ENCODE measurements at regions not wholly inside any gene's neighbourhood (a gene's known extent, or its start where the extent isn't known, plus 50 kb on each side); places are given as distances from the start of the nearest gene placed in this dataset.
"Not testable (repeated sequence)": the region's sequence is repeated elsewhere in the genome, so short reads cannot be mapped to it uniquely, and the experiment has no call there.

GRCh38 chr2:144774809-144775208 is 254.9 kb upstream of the ZEB2 start:
- FAIRE-seq (no peak), DNase-seq (ENCODE audit: low read depth) (no peak)
- Histone ChIP-seq H3K36me3 (ENCODE audit: control insufficient read depth, insufficient read depth, low read length) (no peaks in the 10 kb centered on the region), H3K27me3 (ENCODE audit: control insufficient read depth, insufficient read depth, low read length) (no peaks in the 10 kb centered on the region), H3K4me3 (ENCODE audit: low read depth, low read length) (no peak overlapping the region)
- no peak for TF ChIP-seq CTCF (IDR thresholded peaks at IDR 0.05; ENCODE audit: insufficient read depth, low read length, severe bottlenecking)

- Histone ChIP-seq H3K36me3 (ENCODE audit: control insufficient read depth, insufficient read depth, low read length) (no peaks in the 10 kb centered on the region), H3K4me3 (ENCODE audit: low read depth, low read length) (no peak overlapping the region), H3K27me3 (ENCODE audit: control insufficient read depth, insufficient read depth, low read length) (peaks cover 1% of the 10 kb centered on the region)
- DNase-seq (ENCODE audit: low read depth) (no peak), FAIRE-seq (no peak)
- no peak for TF ChIP-seq CTCF (IDR thresholded peaks at IDR 0.05; ENCODE audit: insufficient read depth, low read length, severe bottlenecking)
Measured at GRCh38 chr2:144771348-144771747, 251.4 kb upstream of the ZEB2 start.

GRCh38 chr2:144770616-144771230 is 250.8 kb upstream of the ZEB2 start:
- Histone ChIP-seq H3K4me3 (ENCODE audit: low read depth, low read length) (no peak overlapping the region), H3K27me3 (ENCODE audit: control insufficient read depth, insufficient read depth, low read length) (peaks cover 1% of the 10 kb centered on the region), H3K36me3 (ENCODE audit: control insufficient read depth, insufficient read depth, low read length) (no peaks in the 10 kb centered on the region)
- TF ChIP-seq CTCF (IDR thresholded peaks at IDR 0.05; ENCODE audit: insufficient read depth, low read length, severe bottlenecking) = no peak
- DNase-seq (ENCODE audit: low read depth) (no peak), FAIRE-seq (no peak)

GRCh38 chr2:144760939-144761338 is 241.0 kb upstream of the ZEB2 start:
- not testable (repeated sequence) for H3K36me3 ChIP-seq (ENCODE audit: control insufficient read depth, insufficient read depth, low read length); H3K4me3 ChIP-seq (ENCODE audit: low read depth, low read length); H3K27me3 ChIP-seq (ENCODE audit: control insufficient read depth, insufficient read depth, low read length); DNase-seq (ENCODE audit: low read depth); FAIRE-seq

DNA sequence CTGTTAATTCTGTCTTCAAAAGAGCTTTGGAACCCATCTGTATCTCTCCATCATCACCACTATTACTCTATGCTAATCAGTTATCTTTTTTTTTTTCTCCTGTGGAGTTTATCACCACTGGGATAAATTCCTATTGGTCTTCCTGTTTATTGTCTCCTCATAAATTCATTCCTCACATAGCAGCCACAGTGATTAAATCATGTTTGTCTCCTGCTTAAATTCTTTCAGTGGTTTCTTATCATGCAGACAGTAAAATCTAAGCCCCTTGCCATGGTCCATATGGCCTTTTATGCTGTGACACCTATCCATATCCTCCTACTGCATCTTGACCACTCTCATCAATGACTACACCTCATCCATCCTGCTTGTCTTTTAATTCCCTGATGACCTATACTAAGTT is 239.8 kb upstream of the ZEB2 start:
- FAIRE-seq = no peak
- no peak for TF ChIP-seq CTCF (IDR thresholded peaks at IDR 0.05; ENCODE audit: insufficient read depth, low read length, severe bottlenecking)

GRCh38 chr2:144758196-144758595 is 238.3 kb upstream of the ZEB2 start:
- H3K27me3 ChIP-seq (ENCODE audit: control insufficient read depth, insufficient read depth, low read length); DNase-seq (ENCODE audit: low read depth); FAIRE-seq; H3K4me3 ChIP-seq (ENCODE audit: low read depth, low read length); H3K36me3 ChIP-seq (ENCODE audit: control insufficient read depth, insufficient read depth, low read length): not testable (repeated sequence)

More for the DNA sequence above, 239.8 kb upstream of the ZEB2 start:
- no peaks in the 10 kb centered on the region for H3K36me3 ChIP-seq (ENCODE audit: control insufficient read depth, insufficient read depth, low read length)
- H3K4me3 ChIP-seq (ENCODE audit: low read depth, low read length) = no peak overlapping the region
- DNase-seq (ENCODE audit: low read depth) = no peak
- no peaks in the 10 kb centered on the region for H3K27me3 ChIP-seq (ENCODE audit: control insufficient read depth, insufficient read depth, low read length)

DNA sequence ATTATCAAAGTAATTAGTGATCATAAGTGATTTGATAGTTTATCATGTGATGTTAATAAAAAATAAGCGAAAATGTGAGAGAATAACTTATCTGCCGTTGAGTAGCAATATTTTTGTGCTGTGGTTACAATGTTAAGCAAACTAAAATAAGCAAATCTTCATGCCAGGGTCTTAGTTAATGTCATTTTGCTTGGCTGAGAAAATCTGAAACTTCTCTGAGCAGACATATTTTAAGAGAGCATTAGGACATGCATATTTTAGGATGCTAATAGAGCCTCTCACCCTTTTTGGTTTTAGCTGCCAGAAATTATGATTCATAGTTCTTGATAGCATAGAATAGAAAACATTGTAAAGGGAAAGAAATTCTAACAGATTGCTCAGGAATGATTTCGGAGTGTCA is 233.5 kb upstream of the ZEB2 start:
- no peak for TF ChIP-seq CTCF (IDR thresholded peaks at IDR 0.05; ENCODE audit: insufficient read depth, low read length, severe bottlenecking)
- no peaks in the 10 kb centered on the region for H3K27me3 ChIP-seq (ENCODE audit: control insufficient read depth, insufficient read depth, low read length)
- DNase-seq (ENCODE audit: low read depth) (no peak), FAIRE-seq (no peak)
- no peak overlapping the region for H3K4me3 ChIP-seq (ENCODE audit: low read depth, low read length)
- no peaks in the 10 kb centered on the region for H3K36me3 ChIP-seq (ENCODE audit: control insufficient read depth, insufficient read depth, low read length)

Measured in bronchial epithelial cell (primary cell).